Mucosa of descending colon (tissue), 3 donors: ENCODE measurements at regions not wholly inside any gene's neighbourhood (a gene's known extent, or its start where the extent isn't known, plus 50 kb on each side); places are given as distances from the start of the nearest gene placed in this dataset.

ENCODE experiments used
- ATAC-seq: fragments of 200-7000 bp; cut with Tn5 transposase; one replicate; pipeline ENCODE4 v1.9.1; 2020; ENCODE audit warnings: mild to moderate bottlenecking, moderate library complexity
- DNase-seq, 3 donors: peaks; one replicate each; pipeline ENCODE4 v3.0.0-alpha.2; 2020
- H3K36me3 ChIP-seq: fragments of 200-600 bp; one replicate; pipeline ENCODE4 v1.8.0; 2021; ENCODE audit warnings: low read depth, mild to moderate bottlenecking
- H3K4me1 ChIP-seq: fragments of 200-600 bp; one replicate; pipeline ENCODE4 v1.8.0; 2021; ENCODE audit warnings: low read depth, mild to moderate bottlenecking
- H3K4me3 ChIP-seq: fragments of 200-600 bp; one replicate; pipeline ENCODE4 v1.8.0; 2021; ENCODE audit warnings: mild to moderate bottlenecking
- H3K9me3 ChIP-seq: fragments of 200-600 bp; one replicate; pipeline ENCODE4 v1.8.0; 2021; ENCODE audit warnings: mild to moderate bottlenecking
- CTCF ChIP-seq: fragments of 200-600 bp; IDR thresholded peaks from one replicate; pipeline ENCODE4 v1.8.0; 2022; ENCODE audit warnings: antibody characterized with exemption, mild to moderate bottlenecking
- intact Hi-C, 2 donors: fragments of 100-400 bp; cut with DNase I in 1 of 2; cut with micrococcal nuclease in 1 of 2; formaldehyde crosslinking; loops; one replicate each; pipeline versions ENCODE4 v1.11.0 to v1.11.1; 2022; cut with DNase I, micrococcal nuclease
- donor health status: DM: no; HTN: no; CAD: no; lungs with moderate emphysema.
- donor health status: DM: no; HTN: no; CAD: no.
- donor health status: DM: no; HTN: yes; CAD: no.

DNA sequence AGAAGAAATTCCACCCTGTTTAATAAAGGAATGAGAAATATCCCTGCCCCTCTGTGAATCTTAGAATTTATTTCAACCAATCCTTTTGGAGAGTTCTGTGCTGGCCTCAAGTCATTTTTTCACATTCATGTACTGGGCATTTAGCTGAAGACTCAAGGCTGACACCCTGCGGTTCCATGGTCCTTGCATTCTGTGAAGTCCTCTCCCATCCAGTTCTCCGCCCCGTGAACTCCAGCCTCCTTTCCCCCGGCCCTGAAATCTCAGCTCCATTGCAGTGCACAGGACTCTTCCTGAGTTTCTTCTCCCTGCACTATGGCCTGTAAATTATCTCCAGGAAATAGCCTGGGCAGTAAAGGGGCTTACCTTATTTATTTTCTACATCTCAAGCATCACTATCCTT lies 183.0 kb upstream of the KCND2 start:
- intact Hi-C loops, result no loop called here
- no peak for TF ChIP-seq CTCF
- no peaks in the 10 kb centered on the region for H3K9me3 ChIP-seq
- DNase-seq (no peak), ATAC-seq (no peak)
- H3K4me3 ChIP-seq, result no peak overlapping the region
- H3K4me1 ChIP-seq, result no peaks in the 10 kb centered on the region
- no peaks in the 10 kb centered on the region for H3K36me3 ChIP-seq

DNA sequence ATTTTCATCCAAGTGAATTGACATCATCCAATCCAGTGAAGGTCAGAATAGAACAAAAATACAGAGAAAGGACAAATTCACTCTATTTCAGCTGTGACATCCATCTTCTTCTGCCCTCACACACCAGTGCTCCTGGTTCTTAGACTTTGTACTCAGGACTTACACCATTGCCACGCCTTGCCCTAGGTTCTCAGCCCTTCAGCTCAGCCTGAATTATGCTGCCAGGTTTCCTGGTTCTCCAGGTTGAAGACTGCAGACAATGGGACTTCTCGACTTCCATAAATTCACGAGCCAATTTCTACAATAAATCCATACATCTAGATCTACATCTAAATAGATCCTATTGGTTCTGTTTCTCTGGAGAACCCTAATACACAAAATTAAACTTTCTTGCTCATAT lies 181.2 kb upstream of the KCND2 start:
- Histone ChIP-seq H3K36me3 (no peaks in the 10 kb centered on the region), H3K9me3 (no peaks in the 10 kb centered on the region), H3K4me1 (no peaks in the 10 kb centered on the region), H3K4me3 (no peak overlapping the region)
- DNase-seq (no peak), ATAC-seq (peak; percentile 60)
- no peak for TF ChIP-seq CTCF
- intact Hi-C loops, result no loop called here

GRCh38 chr7:120097020-120097419 lies 176.0 kb upstream of the KCND2 start:
- DNase-seq (no peak), ATAC-seq (no peak)
- Histone ChIP-seq H3K4me1 (no peaks in the 10 kb centered on the region), H3K9me3 (no peaks in the 10 kb centered on the region), H3K4me3 (no peak overlapping the region), H3K36me3 (no peaks in the 10 kb centered on the region)
- TF ChIP-seq CTCF, result no peak
- intact Hi-C loops, result no loop called here

DNA sequence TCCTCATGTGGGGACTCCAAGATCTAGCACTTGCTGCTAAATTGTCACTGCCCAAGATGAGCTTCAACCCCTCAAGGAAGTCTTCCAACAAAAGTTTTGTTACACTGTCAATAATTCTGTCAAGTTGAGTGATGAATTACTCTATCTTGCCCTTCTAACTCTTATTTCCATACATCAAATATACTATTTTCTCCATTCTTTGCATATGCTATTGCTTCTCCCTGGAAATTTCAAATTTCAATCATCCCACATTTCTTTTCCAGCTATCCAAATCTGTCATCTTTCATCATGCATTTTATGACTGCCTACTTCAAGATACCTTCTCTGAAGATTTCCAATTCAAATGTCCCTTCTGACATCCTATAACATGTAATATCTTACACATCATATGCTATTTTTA lies 175.2 kb upstream of the KCND2 start:
- intact Hi-C loops, result no loop called here
- Histone ChIP-seq H3K4me1 (no peaks in the 10 kb centered on the region), H3K36me3 (no peaks in the 10 kb centered on the region), H3K9me3 (no peaks in the 10 kb centered on the region), H3K4me3 (no peak overlapping the region)
- no peak for TF ChIP-seq CTCF
- no peak for ATAC-seq
- DNase-seq, result no peak

DNA sequence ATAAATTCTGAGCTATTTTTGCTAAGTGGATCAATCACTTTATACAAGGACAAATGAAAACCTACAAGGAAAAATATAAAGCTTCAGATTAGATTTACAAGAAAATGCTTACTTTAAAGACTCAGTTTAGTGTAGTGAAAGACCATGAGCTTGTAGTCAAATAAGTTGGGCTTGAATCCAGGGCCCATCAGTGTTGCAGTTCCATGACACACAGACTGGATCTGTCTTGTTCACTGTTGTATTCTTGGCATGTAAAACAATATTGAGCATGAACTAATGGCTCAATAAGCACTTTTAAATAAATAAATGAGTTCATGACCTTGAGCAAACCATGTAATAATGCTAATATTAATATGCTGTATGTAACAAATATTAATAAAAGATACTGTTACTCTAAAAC lies 164.6 kb upstream of the KCND2 start:
- DNase-seq, result no peak
- Histone ChIP-seq H3K36me3 (no peaks in the 10 kb centered on the region), H3K4me1 (no peaks in the 10 kb centered on the region), H3K4me3 (no peak overlapping the region), H3K9me3 (peaks cover 14% of the 10 kb centered on the region)
- no peak for ATAC-seq
- no peak for TF ChIP-seq CTCF
- intact Hi-C loops, result no loop called here

DNA sequence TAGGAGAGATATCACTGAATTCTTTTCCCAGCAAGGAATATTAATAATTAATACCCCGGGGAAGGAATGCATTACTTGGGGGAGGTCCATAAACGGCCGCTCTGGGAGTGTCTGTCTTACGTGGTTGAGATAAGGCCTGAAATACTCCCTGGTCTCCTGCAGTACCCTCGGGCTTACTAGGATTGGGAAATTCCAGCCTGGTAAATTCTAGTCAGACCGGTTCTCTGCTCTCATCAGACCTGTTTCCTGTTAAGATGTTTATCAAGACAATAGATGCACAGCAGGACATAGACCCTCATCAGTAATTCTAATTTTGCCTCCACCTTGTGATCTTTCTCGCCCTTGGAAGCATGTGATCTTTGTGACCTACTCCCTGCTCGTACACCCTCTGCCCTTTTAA lies 162.8 kb upstream of the KCND2 start:
- TF ChIP-seq CTCF, result no peak
- no peak overlapping the region for H3K4me3 ChIP-seq
- intact Hi-C loops, result no loop called here
- no peaks in the 10 kb centered on the region for H3K36me3 ChIP-seq
- DNase-seq (no peak), ATAC-seq (no peak)
- H3K4me1 ChIP-seq, result no peaks in the 10 kb centered on the region
- peaks cover 22% of the 10 kb centered on the region for H3K9me3 ChIP-seq
